ENCODE measurements at regions not wholly inside any gene's neighbourhood (a gene's known extent, or its start where the extent isn't known, plus 50 kb on each side); places are given as distances from the start of the nearest gene placed in this dataset.

DNA sequence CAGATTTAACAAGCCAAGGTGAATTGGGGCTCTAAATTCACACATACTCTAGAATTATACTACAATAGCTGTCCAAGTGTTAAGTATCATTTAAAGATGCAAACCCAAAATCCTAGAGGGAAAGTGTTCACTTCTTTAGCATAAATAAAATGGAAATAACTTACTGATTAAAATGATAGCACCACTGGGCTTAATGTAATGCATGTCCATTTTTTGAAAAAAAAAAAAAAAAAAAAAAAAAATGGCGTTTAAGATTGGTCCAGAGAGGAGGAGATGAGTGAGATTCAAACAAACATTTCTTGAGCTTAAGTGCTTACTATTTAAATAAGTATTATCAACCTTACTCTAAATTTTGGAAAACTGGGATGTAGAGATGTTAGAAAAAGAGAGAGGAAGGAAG, 251.5 kb upstream of the CWC22 start:
- H3K27me3 ChIP-seq (ENCODE audit: insufficient read depth): no peaks in the 10 kb centered on the region
- H3K4me3 ChIP-seq (ENCODE audit: low read depth in 2 of 2, low read length in 1 of 2): no peak overlapping the region
- no peaks in the 10 kb centered on the region for H4K20me1 ChIP-seq (ENCODE audit: insufficient read depth)
- H3K36me3 ChIP-seq (replicated peaks in 1 of 2; ENCODE audit: control insufficient read depth in 1 of 2, insufficient read depth in 2 of 2, low read length in 1 of 2): no peaks in the 10 kb centered on the region
- no peaks in the 10 kb centered on the region for H3K79me2 ChIP-seq (ENCODE audit: insufficient read depth)
- H3K4me2 ChIP-seq: no peak overlapping the region
- no peak overlapping the region for H2AFZ ChIP-seq (ENCODE audit: low read depth)
- CTCF ChIA-PET: no interaction called here
- 17% methylated on average over 1 of the region's 1 CpG for WGBS (ENCODE audit: low lambda C conversion rate)
- H3K27ac ChIP-seq (ENCODE audit: low read depth in 2 of 2, low read length in 1 of 2): no peak overlapping the region
- DNase-seq: no peak
- no peaks in the 10 kb centered on the region for H3K4me1 ChIP-seq (ENCODE audit: control insufficient read depth in 1 of 2, insufficient read depth in 2 of 2, low read depth in 1 of 2, low read length in 1 of 2)
- no peaks in the 10 kb centered on the region for H3K9me2 ChIP-seq
- no peaks in the 10 kb centered on the region for H3F3A ChIP-seq (replicated peaks; ENCODE audit: insufficient read depth)
- H3K9me3 ChIP-seq: no peaks in the 10 kb centered on the region
- TF ChIP-seq, protein P1, sequence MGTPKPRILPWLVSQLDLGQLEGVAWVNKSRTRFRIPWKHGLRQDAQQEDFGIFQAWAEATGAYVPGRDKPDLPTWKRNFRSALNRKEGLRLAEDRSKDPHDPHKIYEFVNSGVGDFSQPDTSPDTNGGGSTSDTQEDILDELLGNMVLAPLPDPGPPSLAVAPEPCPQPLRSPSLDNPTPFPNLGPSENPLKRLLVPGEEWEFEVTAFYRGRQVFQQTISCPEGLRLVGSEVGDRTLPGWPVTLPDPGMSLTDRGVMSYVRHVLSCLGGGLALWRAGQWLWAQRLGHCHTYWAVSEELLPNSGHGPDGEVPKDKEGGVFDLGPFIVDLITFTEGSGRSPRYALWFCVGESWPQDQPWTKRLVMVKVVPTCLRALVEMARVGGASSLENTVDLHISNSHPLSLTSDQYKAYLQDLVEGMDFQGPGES (IDR thresholded peaks at IDR 0.05; ENCODE audit: low read depth, low read length): no peak
- TF ChIP-seq NFIC (IDR thresholded peaks at IDR 0.05; ENCODE audit: borderline replicate concordance) (no peak), POLR2AphosphoS5 (IDR thresholded peaks at IDR 0.05; ENCODE audit: low read depth, low read length) (no peak), RCOR1 (IDR thresholded peaks at IDR 0.05; ENCODE audit: low read length) (no peak), FOXJ3 (CRISPR knock-in tag; IDR thresholded peaks at IDR 0.05) (no peak), MEF2A (IDR thresholded peaks at IDR 0.05; ENCODE audit: borderline replicate concordance, low read depth) (no peak), EP300 (IDR thresholded peaks at IDR 0.05; ENCODE audit: borderline replicate concordance in 1 of 2, low read depth in 1 of 2, low read length in 1 of 2) (no peak), TCF12 (IDR thresholded peaks at IDR 0.05) (no peak), SMC3 (IDR thresholded peaks at IDR 0.05; ENCODE audit: low read depth, low read length) (no peak), JUND (IDR thresholded peaks at IDR 0.05) (no peak), RFX5 (IDR thresholded peaks at IDR 0.05; ENCODE audit: low read length) (no peak), GATA2 (CRISPR knock-in tag; IDR thresholded peaks at IDR 0.05) (no peak), EZH2phosphoT487 (IDR thresholded peaks at IDR 0.05; ENCODE audit: borderline replicate concordance, low read depth) (no peak), TAF1 (IDR thresholded peaks at IDR 0.05; ENCODE audit: borderline replicate concordance, low read depth, low read length) (no peak)
- TF ChIP-seq, protein P2, sequence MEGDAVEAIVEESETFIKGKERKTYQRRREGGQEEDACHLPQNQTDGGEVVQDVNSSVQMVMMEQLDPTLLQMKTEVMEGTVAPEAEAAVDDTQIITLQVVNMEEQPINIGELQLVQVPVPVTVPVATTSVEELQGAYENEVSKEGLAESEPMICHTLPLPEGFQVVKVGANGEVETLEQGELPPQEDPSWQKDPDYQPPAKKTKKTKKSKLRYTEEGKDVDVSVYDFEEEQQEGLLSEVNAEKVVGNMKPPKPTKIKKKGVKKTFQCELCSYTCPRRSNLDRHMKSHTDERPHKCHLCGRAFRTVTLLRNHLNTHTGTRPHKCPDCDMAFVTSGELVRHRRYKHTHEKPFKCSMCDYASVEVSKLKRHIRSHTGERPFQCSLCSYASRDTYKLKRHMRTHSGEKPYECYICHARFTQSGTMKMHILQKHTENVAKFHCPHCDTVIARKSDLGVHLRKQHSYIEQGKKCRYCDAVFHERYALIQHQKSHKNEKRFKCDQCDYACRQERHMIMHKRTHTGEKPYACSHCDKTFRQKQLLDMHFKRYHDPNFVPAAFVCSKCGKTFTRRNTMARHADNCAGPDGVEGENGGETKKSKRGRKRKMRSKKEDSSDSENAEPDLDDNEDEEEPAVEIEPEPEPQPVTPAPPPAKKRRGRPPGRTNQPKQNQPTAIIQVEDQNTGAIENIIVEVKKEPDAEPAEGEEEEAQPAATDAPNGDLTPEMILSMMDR (IDR thresholded peaks at IDR 0.05): no peak
- TF ChIP-seq, protein P3, sequence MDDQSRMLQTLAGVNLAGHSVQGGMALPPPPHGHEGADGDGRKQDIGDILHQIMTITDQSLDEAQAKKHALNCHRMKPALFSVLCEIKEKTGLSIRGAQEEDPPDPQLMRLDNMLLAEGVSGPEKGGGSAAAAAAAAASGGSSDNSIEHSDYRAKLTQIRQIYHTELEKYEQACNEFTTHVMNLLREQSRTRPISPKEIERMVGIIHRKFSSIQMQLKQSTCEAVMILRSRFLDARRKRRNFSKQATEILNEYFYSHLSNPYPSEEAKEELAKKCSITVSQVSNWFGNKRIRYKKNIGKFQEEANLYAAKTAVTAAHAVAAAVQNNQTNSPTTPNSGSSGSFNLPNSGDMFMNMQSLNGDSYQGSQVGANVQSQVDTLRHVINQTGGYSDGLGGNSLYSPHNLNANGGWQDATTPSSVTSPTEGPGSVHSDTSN (IDR thresholded peaks at IDR 0.05): no peak
- TF ChIP-seq, protein P4, sequence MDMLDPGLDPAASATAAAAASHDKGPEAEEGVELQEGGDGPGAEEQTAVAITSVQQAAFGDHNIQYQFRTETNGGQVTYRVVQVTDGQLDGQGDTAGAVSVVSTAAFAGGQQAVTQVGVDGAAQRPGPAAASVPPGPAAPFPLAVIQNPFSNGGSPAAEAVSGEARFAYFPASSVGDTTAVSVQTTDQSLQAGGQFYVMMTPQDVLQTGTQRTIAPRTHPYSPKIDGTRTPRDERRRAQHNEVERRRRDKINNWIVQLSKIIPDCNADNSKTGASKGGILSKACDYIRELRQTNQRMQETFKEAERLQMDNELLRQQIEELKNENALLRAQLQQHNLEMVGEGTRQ (IDR thresholded peaks at IDR 0.05; ENCODE audit: borderline replicate concordance, low read depth, low read length): no peak
- TF ChIP-seq, protein P5, sequence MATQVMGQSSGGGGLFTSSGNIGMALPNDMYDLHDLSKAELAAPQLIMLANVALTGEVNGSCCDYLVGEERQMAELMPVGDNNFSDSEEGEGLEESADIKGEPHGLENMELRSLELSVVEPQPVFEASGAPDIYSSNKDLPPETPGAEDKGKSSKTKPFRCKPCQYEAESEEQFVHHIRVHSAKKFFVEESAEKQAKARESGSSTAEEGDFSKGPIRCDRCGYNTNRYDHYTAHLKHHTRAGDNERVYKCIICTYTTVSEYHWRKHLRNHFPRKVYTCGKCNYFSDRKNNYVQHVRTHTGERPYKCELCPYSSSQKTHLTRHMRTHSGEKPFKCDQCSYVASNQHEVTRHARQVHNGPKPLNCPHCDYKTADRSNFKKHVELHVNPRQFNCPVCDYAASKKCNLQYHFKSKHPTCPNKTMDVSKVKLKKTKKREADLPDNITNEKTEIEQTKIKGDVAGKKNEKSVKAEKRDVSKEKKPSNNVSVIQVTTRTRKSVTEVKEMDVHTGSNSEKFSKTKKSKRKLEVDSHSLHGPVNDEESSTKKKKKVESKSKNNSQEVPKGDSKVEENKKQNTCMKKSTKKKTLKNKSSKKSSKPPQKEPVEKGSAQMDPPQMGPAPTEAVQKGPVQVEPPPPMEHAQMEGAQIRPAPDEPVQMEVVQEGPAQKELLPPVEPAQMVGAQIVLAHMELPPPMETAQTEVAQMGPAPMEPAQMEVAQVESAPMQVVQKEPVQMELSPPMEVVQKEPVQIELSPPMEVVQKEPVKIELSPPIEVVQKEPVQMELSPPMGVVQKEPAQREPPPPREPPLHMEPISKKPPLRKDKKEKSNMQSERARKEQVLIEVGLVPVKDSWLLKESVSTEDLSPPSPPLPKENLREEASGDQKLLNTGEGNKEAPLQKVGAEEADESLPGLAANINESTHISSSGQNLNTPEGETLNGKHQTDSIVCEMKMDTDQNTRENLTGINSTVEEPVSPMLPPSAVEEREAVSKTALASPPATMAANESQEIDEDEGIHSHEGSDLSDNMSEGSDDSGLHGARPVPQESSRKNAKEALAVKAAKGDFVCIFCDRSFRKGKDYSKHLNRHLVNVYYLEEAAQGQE (IDR thresholded peaks at IDR 0.05; ENCODE audit: low read depth, low read length): no peak
- POLR2A ChIA-PET: no interaction called here
- H3K9ac ChIP-seq: no peak overlapping the region

Data from SK-N-SH (cell line).